ENCODE measurements at regions not wholly inside any gene's neighbourhood (a gene's known extent, or its start where the extent isn't known, plus 50 kb on each side); places are given as distances from the start of the nearest gene placed in this dataset.

GRCh38 chr7:32428546-32428945 is 61.6 kb downstream of the LSM5 start:
- no peak for DNase-seq

- peak; percentile 19 for DNase-seq
Observed at GRCh38 chr7:32427769-32428291, 62.4 kb downstream of the LSM5 start.

- DNase-seq = no peak
Observed at GRCh38 chr7:32416846-32417245, 73.3 kb downstream of the LSM5 start.

GRCh38 chr7:32415936-32416335 is 74.2 kb downstream of the LSM5 start:
- no peak for DNase-seq

GRCh38 chr7:32415519-32415918 is 74.7 kb downstream of the LSM5 start:
- no peak for DNase-seq

- no peak for DNase-seq
Observed at GRCh38 chr7:32412471-32412870, 77.7 kb downstream of the LSM5 start.

GRCh38 chr7:32410545-32410944 is 79.6 kb downstream of the LSM5 start:
- no peak for DNase-seq

GRCh38 chr7:32406386-32406785 is 83.8 kb downstream of the LSM5 start:
- no peak for DNase-seq

- DNase-seq = no peak
Observed at GRCh38 chr7:32403463-32404229, 86.5 kb downstream of the LSM5 start.

GRCh38 chr7:32400676-32401075 is 89.5 kb downstream of the LSM5 start:
- no peak for DNase-seq

GRCh38 chr7:32399311-32399710 is 90.9 kb downstream of the LSM5 start:
- no peak for DNase-seq

GRCh38 chr7:32395168-32395567 is 95.0 kb downstream of the LSM5 start:
- no peak for DNase-seq

GRCh38 chr7:32393861-32394260 is 96.3 kb downstream of the LSM5 start:
- no peak for DNase-seq

GRCh38 chr7:32390210-32390609 is 100.0 kb downstream of the LSM5 start:
- DNase-seq = no peak

GRCh38 chr7:32385316-32385956 is 104.7 kb downstream of the LSM5 start:
- DNase-seq = no peak

- no peak for DNase-seq
Observed at GRCh38 chr7:32381024-32381601, 109.1 kb downstream of the LSM5 start.

- DNase-seq = no peak
Observed at GRCh38 chr7:32379510-32380112, 110.6 kb downstream of the LSM5 start.

- DNase-seq = no peak
Observed at GRCh38 chr7:32378988-32379387, 111.2 kb downstream of the LSM5 start.

- no peak for DNase-seq
Observed at GRCh38 chr7:32364581-32364980, 125.6 kb downstream of the LSM5 start.

GRCh38 chr7:32360127-32360526 is 130.1 kb downstream of the LSM5 start:
- DNase-seq = no peak

GRCh38 chr7:32357535-32358277 is 132.5 kb downstream of the LSM5 start:
- no peak for DNase-seq

GRCh38 chr7:32347244-32347828 is 142.8 kb downstream of the LSM5 start:
- DNase-seq = no peak

GRCh38 chr7:32346253-32346652 is 143.9 kb downstream of the LSM5 start:
- DNase-seq = no peak

Measured in NCI-H510A (cell line).